Fibroblast of lung (primary cell): ENCODE measurements at regions not wholly inside any gene's neighbourhood (a gene's known extent, or its start where the extent isn't known, plus 50 kb on each side); places are given as distances from the start of the nearest gene placed in this dataset.

Experiments used
- CTCF ChIP-seq, 2 donors: IDR thresholded peaks in 1 of 2; conservative IDR thresholded peaks in 1 of 2; 1 replicate in 1 of 2; 2 replicates in 1 of 2; pipeline ENCODE4 v1.5.1; 2011 to 2012; ENCODE audit warnings: low read length in 2 of 2, control low read depth in 1 of 2, inconsistent platforms in 1 of 2, low read depth in 1 of 2, mild to moderate bottlenecking in 1 of 2
- EZH2 ChIP-seq: IDR thresholded peaks from 2 replicates; pipeline ENCODE4 v1.5.1; 2012; ENCODE audit warnings: low read length, control low read depth, mild to moderate bottlenecking; ENCODE audit errors: missing control alignments

- TF ChIP-seq CTCF (conservative IDR thresholded peaks at IDR 0.05 in 1 of 2, IDR thresholded peaks at IDR 0.05 in 1 of 2; ENCODE audit: low read depth in 1 of 2, low read length in 2 of 2) = no peak
- TF ChIP-seq EZH2 = no peak
Measured at GRCh38 chr5:67966712-67967111, 248.8 kb upstream of the PIK3R1 start.
